Stimulated activated CD4-positive, alpha-beta T cell treated with anti-CD3 and anti-CD28 coated beads, Interleukin-1b, Interleukin-23, amount 100 ng/mL, for 24 hours (primary cell): ENCODE measurements at regions not wholly inside any gene's neighbourhood (a gene's known extent, or its start where the extent isn't known, plus 50 kb on each side); places are given as distances from the start of the nearest gene placed in this dataset.
"Not testable (repeated sequence)": the region's sequence is repeated elsewhere in the genome, so short reads cannot be mapped to it uniquely, and the experiment has no call there.

ENCODE experiments used
- DNase-seq, 4 experiments: peaks; one replicate each; pipeline ENCODE4 v3.0.0-alpha.2; 2020; ENCODE audit warnings: low read depth in 4 of 4, low spot score in 1 of 4

- DNase-seq: no peak
Observed at GRCh38 chr13:111575719-111576118, 255.3 kb downstream of the TEX29 start.

- no peak for DNase-seq
Observed at GRCh38 chr13:111577208-111577828, 256.9 kb downstream of the TEX29 start.

DNA sequence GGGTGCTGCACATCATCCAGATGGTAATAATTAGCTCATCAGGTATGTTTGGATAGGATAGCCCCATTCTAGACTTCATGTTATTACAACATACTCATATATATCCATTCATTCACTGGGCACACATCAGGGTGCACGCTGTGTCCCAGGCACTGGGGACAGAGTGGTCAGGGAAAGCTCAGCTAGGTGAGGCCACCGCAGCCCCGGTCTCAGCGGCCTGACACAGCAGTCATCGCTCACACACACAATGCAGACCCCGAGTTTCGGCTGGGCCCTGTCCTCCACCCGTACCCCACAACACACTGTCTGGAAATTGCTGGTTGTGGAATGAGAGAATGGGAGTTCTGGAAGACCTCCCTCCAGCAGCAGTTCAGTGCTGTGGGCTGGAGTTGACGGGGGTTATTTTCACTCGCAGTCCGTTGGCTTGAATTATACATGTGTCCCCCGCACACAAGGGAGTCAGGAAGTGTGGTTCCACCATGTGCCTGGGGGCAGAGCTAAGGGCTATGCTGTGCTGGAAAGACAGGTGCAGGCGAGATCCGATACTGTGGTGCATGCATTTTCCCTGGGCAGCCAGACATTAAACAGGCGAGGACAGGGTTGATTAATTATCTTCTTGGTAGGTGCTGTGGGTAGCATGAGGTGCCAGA, 257.6 kb downstream of the TEX29 start:
- DNase-seq: no peak

- DNase-seq: no peak
Observed at GRCh38 chr13:111584101-111584672, 263.7 kb downstream of the TEX29 start.

GRCh38 chr13:111584870-111585269, 264.4 kb downstream of the TEX29 start:
- no peak for DNase-seq

- no peak for DNase-seq
Observed at GRCh38 chr13:111586291-111586690, 265.8 kb downstream of the TEX29 start.

DNA sequence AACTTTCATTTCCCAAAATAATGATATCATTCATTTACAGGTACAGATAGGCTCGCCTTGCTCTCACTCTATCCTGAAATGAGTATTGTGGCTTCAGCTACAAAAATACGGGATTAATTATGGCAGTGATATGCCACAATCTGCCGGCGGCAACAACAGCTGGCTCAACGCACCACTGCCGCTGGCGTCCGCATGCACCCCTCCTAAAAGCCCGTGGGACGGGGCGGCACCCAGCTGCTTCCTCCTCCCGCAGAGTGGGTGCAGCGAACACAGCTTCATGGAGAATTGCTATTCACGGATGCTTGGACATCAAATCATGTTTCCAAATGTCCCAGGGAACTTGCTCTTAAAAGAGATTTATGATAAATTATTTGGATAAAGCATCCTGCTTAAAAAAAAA, 266.8 kb downstream of the TEX29 start:
- no peak for DNase-seq

GRCh38 chr13:111589321-111589720, 268.9 kb downstream of the TEX29 start:
- DNase-seq: no peak

GRCh38 chr13:111589992-111590391, 269.6 kb downstream of the TEX29 start:
- DNase-seq: no peak

- no peak for DNase-seq
Observed at GRCh38 chr13:111590796-111591195, 270.4 kb downstream of the TEX29 start.

- DNase-seq: not testable (repeated sequence)
Observed at GRCh38 chr13:111593490-111593889, 273.0 kb downstream of the TEX29 start.

GRCh38 chr13:111594606-111595005, 274.2 kb downstream of the TEX29 start:
- DNase-seq: no peak

DNA sequence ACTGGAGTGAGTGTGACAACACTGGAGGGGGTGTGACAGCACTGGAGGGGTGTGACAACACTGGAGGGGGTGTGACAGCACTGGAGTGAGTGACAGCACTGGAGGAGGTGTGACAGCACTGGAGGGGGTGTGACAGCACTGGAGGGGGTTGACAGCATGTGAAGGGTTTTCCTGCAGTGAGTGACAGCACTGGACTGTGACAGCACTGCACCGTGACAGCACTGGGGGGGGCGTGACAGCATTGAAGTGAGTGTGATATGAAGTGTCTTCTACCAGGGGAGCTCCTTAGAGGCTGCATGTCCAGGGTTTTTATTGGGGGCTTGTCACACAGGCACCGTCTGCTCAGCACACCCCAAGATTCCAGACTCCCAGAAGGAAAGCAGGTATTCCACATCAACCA, 274.8 kb downstream of the TEX29 start:
- DNase-seq: no peak

DNA sequence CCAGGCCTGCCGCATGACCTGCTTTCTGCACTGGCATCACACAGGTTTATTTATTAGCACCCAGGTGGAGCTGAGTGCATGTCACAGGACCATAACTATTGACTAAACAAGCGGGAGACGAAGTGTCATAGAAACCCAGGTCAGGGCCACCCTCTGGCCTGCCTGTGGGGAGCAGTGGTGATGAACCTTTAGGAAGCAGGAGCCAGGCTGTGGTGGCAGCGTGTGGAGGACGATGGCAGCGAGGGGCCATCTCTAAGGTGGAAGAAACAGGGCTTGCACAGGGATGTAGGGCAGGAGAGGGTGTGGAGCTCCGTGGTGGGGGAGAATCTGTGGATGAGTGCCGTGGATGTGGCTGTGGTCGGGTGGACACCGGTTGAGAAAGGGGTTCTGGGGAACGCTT, 275.3 kb downstream of the TEX29 start:
- DNase-seq: no peak

DNA sequence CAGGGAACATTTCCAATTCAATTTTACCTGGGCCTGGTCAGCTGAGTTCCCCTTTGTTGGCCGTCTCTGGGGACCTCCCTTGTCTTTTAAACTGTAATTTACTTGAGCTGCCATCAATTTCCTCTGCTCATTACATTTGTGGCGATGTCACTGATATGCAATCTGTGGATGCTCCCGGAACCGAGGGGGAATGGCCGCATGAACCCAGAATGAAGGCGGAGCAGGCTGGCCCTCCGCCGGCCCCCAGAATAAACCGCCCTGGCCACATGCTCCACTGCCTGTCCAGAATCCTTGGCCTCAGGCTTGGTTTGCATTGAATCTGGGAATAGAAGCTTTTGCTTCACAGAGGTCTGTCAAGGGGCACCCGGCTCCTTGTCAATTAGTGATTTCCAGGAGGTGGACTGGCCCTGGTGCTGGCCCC, 276.8 kb downstream of the TEX29 start:
- DNase-seq: no peak

DNA sequence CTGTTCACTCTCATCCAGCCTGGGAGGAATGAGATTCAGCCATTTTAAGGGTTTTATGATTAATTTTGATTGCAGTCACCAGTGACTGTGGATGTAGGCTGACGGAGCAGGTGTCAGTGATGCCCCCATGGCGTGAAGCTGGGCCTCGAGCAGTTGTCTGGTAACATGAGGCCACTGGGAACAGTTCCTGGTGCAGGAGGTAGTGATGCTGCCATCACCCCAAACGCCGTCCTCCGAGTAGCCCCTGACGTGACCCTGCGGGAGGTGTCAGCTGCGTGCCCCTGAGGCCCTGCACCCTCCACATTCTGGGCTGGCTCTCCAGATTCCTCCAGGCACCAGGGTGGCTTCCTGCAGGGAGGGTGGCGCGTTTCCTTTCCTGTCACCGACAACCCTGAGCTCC, 277.2 kb downstream of the TEX29 start:
- DNase-seq: no peak

DNA sequence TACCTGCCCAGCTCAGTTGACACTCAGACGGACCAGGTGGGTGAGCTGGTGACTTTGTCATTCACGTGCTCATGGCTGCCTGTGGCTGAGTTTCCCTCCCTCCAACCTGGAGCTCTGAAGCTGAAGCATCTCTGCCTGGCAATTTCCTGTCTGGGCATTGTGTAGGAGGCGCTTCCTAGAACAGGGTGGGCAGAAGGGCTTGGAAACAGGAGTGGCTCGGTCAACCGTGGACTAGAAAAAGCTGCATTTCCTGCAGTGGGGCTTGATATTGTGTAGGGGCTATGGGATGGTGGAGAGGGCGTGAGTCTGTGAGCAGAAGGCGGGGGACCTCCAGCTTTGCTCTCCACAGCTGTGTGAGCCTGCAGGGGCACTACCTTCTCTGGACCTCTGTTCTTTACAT, 278.3 kb downstream of the TEX29 start:
- no peak for DNase-seq

GRCh38 chr13:111599791-111600190, 279.3 kb downstream of the TEX29 start:
- DNase-seq: no peak

GRCh38 chr13:111602874-111603273, 282.4 kb downstream of the TEX29 start:
- no peak for DNase-seq

GRCh38 chr13:111604097-111604496, 283.7 kb downstream of the TEX29 start:
- no peak for DNase-seq

GRCh38 chr13:111608556-111608955, 288.1 kb downstream of the TEX29 start:
- no peak for DNase-seq

- no peak for DNase-seq
Observed at GRCh38 chr13:111609631-111610030, 289.2 kb downstream of the TEX29 start.

DNA sequence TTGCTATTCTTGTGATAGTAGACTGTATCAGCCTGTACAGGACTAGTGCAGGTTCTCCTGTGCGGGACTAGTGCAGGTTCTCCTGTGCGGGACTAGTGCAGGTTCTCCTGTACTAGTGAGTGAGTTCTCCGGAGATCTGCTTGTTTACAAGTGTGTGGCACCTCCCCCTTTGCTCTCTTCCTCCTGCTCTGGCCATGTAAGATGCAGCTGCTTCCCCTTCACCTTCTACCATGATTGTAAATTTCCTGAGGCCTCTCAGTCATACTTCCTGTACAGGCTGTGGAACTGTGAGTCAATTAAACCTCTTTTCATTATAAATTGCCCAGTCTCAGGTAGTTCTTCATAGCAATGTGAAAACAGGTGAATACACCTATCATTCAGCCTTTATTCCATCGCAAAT, 289.6 kb downstream of the TEX29 start:
- DNase-seq: no peak
